Natural killer cell (primary cell): ENCODE measurements at regions not wholly inside any gene's neighbourhood (a gene's known extent, or its start where the extent isn't known, plus 50 kb on each side); places are given as distances from the start of the nearest gene placed in this dataset.

Experiments
- ATAC-seq, 3 donors: fragments of 150-1000 bp in 2 of 3; fragments of 200-7000 bp in 1 of 3; cut with Tn5 transposase; 1 replicate in 1 of 3; 2 replicates in 2 of 3; pipeline ENCODE4 v1.10.0; 2021; ENCODE audit warnings: mild to moderate bottlenecking in 2 of 3, moderate library complexity in 2 of 3
- DNase-seq, 2 donors: peaks; one replicate each; pipeline versions ENCODE4 v3.0.0 to v3.0.0-alpha.2; 2013 to 2021; ENCODE audit warnings: mixed read lengths in 1 of 2
- H3K27ac ChIP-seq: one replicate; pipeline ENCODE4 v1.5.1; 2013; ENCODE audit warnings: mild to moderate bottlenecking, low read length
- H3K27me3 ChIP-seq: one replicate; pipeline ENCODE4 v1.6.1; 2013; ENCODE audit warnings: low read length; ENCODE audit not compliant: control insufficient read depth, insufficient read depth
- H3K36me3 ChIP-seq: one replicate; pipeline ENCODE4 v1.6.1; 2013; ENCODE audit warnings: low read length; ENCODE audit not compliant: control insufficient read depth, insufficient read depth
- H3K4me1 ChIP-seq: one replicate; pipeline ENCODE4 v1.6.1; 2013; ENCODE audit warnings: low read length; ENCODE audit not compliant: control insufficient read depth, insufficient read depth
- H3K4me3 ChIP-seq: one replicate; pipeline ENCODE4 v1.5.1; 2013; ENCODE audit warnings: low read length
- H3K9me3 ChIP-seq: one replicate; pipeline ENCODE4 v1.6.1; 2013; ENCODE audit warnings: low read length; ENCODE audit not compliant: control insufficient read depth, insufficient read depth
- H3K27ac Mint-ChIP-seq, 2 donors: one replicate each; pipeline ENCODE4 v1.8.0; 2022; ENCODE audit warnings: mild to moderate bottlenecking in 2 of 2, mixed read lengths in 2 of 2, moderate library complexity in 1 of 2
- H3K27me3 Mint-ChIP-seq, 2 donors: one replicate each; pipeline ENCODE4 v1.8.0; 2022; ENCODE audit warnings: low read depth in 2 of 2, mixed read lengths in 2 of 2
- H3K36me3 Mint-ChIP-seq: one replicate; pipeline ENCODE4 v1.8.0; 2022; ENCODE audit warnings: mixed read lengths
- H3K4me1 Mint-ChIP-seq, 2 donors: one replicate each; pipeline ENCODE4 v1.8.0; 2022; ENCODE audit warnings: mixed read lengths in 2 of 2
- H3K4me3 Mint-ChIP-seq: one replicate; pipeline ENCODE4 v1.8.0; 2022; ENCODE audit warnings: mild to moderate bottlenecking, moderate library complexity, mixed read lengths
- H3K9me3 Mint-ChIP-seq, 2 donors: one replicate each; pipeline ENCODE4 v1.8.0; 2022; ENCODE audit warnings: mixed read lengths in 2 of 2
- WGBS: methylation state at CpG from one replicate; pipeline ENCODE4 v1.1.7; 2013; ENCODE audit warnings: missing lambda C conversion rate; ENCODE audit not compliant: insufficient coverage; 5-methylcytosine and 5-hydroxymethylcytosine counted together
- intact Hi-C: fragments of 100-400 bp; cut with micrococcal nuclease; formaldehyde crosslinking; loops from one replicate; pipeline ENCODE4 v1.14.2; 2022
- TF ChIP-seq, protein P1 (sequence below): fragments of 200-600 bp; IDR thresholded peaks from one replicate; pipeline ENCODE4 v1.8.0; 2022; ENCODE audit warnings: antibody characterized with exemption

DNA sequence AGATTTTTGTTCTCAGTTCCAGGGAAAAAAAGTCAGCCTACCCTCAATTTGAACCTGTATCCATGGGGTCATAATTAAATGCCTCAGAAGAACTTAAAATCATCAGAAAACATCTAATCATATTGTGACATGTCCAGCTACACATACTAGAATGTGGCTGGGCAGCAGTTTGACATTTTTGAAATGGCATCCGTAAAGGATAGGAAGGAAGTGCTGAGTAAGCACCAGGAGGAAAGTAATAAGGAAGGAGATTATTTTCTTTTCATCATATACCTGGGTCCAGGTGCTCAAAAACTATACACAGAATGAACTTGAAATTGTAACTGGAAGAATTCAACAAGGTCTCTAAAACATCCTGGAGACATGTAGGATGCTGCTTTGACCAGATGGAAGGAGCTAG is 116.9 kb upstream of the RAI14 start:
- ATAC-seq: no peak
- Mint-ChIP-seq H3K27me3 (peaks cover 23 to 36% of the 10 kb centered on the region in 2 donors), H3K36me3 (peaks cover 6% of the 10 kb centered on the region), H3K4me1 (no peaks in the 10 kb centered on the region), H3K9me3 (peaks cover 0 to 2% of the 10 kb centered on the region in 2 donors), H3K27ac (no peak overlapping the region), H3K4me3 (no peak overlapping the region)
- intact Hi-C loops: no loop called here
- Histone ChIP-seq H3K4me1 (no peaks in the 10 kb centered on the region), H3K27ac (no peak overlapping the region), H3K27me3 (peaks cover 3% of the 10 kb centered on the region), H3K4me3 (no peak overlapping the region), H3K36me3 (no peaks in the 10 kb centered on the region), H3K9me3 (no peaks in the 10 kb centered on the region)
- no peak for DNase-seq
- TF ChIP-seq, protein P1, sequence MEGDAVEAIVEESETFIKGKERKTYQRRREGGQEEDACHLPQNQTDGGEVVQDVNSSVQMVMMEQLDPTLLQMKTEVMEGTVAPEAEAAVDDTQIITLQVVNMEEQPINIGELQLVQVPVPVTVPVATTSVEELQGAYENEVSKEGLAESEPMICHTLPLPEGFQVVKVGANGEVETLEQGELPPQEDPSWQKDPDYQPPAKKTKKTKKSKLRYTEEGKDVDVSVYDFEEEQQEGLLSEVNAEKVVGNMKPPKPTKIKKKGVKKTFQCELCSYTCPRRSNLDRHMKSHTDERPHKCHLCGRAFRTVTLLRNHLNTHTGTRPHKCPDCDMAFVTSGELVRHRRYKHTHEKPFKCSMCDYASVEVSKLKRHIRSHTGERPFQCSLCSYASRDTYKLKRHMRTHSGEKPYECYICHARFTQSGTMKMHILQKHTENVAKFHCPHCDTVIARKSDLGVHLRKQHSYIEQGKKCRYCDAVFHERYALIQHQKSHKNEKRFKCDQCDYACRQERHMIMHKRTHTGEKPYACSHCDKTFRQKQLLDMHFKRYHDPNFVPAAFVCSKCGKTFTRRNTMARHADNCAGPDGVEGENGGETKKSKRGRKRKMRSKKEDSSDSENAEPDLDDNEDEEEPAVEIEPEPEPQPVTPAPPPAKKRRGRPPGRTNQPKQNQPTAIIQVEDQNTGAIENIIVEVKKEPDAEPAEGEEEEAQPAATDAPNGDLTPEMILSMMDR: no peak
- 20% methylated on average over 1 of the region's 1 CpG for WGBS

DNA sequence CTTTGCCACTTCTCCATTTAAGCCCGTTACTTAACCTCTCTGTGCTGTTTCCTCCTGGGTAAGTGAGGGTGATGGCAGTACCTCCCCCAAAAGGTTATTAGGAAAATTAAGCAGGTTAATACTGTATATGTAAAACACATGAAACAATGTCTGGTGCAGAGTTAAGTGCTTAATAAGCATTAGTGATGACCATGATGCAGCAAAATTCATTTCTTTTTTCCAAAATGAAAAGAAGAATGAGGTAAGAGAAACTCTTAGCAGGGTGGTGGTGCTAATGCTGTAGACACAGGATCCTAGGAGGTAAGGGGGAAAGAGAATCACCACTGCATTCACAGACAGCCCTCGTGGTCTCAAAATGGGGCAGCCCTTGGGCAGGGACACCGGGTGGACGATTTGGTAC is 115.1 kb upstream of the RAI14 start:
- no peak overlapping the region for H3K4me3 ChIP-seq
- 87% methylated on average over 4 of the region's 4 CpGs for WGBS
- H3K36me3 ChIP-seq: no peaks in the 10 kb centered on the region
- Mint-ChIP-seq H3K36me3 (peaks cover 8% of the 10 kb centered on the region), H3K4me3 (no peak overlapping the region), H3K27ac (no peak overlapping the region), H3K27me3 (peaks cover 19 to 33% of the 10 kb centered on the region in 2 donors), H3K4me1 (no peaks in the 10 kb centered on the region), H3K9me3 (peaks cover 0 to 4% of the 10 kb centered on the region in 2 donors)
- TF ChIP-seq, protein P1: no peak
- no peak for DNase-seq
- H3K4me1 ChIP-seq: no peaks in the 10 kb centered on the region
- H3K27me3 ChIP-seq: peaks cover 3% of the 10 kb centered on the region
- H3K9me3 ChIP-seq: no peaks in the 10 kb centered on the region
- intact Hi-C loops: no loop called here
- no peak overlapping the region for H3K27ac ChIP-seq
- no peak for ATAC-seq

DNA sequence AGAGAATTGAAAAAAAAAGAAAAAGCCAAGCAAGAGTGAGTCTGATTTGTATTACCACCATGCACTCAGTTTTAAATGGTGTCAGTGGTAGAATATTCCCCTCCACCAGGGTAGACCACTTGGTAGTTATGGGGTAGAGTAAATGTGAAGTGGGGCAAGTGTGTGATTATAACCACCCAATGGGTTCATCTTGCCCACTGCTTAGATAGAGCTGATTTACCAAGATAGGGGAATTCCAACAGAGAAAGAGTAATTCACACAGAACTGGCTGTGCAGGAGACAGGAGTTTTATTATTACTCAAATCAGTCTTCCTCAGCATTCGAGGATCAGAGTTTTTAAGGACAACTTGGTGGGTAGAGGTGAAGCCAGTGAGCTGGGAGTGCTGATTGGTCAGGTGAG is 113.3 kb upstream of the RAI14 start:
- no peak for ATAC-seq
- Mint-ChIP-seq H3K27ac (no peak overlapping the region), H3K9me3 (peaks cover 0 to 4% of the 10 kb centered on the region in 2 donors)

DNA sequence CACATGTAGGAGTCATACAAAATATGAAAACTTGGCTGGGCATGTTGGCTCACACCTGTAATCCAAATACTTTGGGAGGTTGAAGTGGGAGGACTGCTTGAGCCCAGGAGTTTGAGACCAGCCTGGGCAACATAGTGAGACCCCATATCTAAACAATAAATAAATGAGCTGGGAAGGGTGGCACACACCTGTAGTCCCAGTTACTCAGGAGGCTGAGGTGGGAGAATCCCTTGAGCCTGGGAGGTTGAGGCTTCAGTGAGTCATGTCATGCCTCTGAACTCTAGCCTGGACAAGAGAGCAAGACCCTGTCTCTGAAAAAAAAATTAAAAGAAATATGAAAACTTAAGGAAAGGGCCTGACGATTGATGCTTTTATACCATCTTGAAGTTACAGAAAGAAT is 112.4 kb upstream of the RAI14 start:
- WGBS: 34% methylated on average over 1 of the region's 1 CpG
- H3K27me3 ChIP-seq: peaks cover 3% of the 10 kb centered on the region
- H3K4me1 Mint-ChIP-seq: peaks cover 0 to 4% of the 10 kb centered on the region in 2 donors
- H3K9me3 Mint-ChIP-seq: peaks cover 0 to 4% of the 10 kb centered on the region in 2 donors
- intact Hi-C loops: no loop called here
- H3K9me3 ChIP-seq: no peaks in the 10 kb centered on the region
- no peaks in the 10 kb centered on the region for H3K4me1 ChIP-seq
- H3K4me3 ChIP-seq: no peak overlapping the region
- no peak overlapping the region for H3K4me3 Mint-ChIP-seq
- ATAC-seq: no peak
- H3K27me3 Mint-ChIP-seq: peaks cover 15 to 32% of the 10 kb centered on the region in 2 donors
- DNase-seq: no peak
- H3K36me3 Mint-ChIP-seq: peaks cover 8% of the 10 kb centered on the region
- no peaks in the 10 kb centered on the region for H3K36me3 ChIP-seq
- TF ChIP-seq, protein P1: no peak
- H3K27ac ChIP-seq: no peak overlapping the region
- no peak overlapping the region for H3K27ac Mint-ChIP-seq

More for the DNA sequence above, 113.3 kb upstream of the RAI14 start:
- DNase-seq: no peak
- no peaks in the 10 kb centered on the region for H3K9me3 ChIP-seq
- 75% methylated on average over 1 of the region's 1 CpG for WGBS
- H3K27ac ChIP-seq: no peak overlapping the region
- peaks cover 3% of the 10 kb centered on the region for H3K27me3 ChIP-seq
- Mint-ChIP-seq H3K4me1 (peaks cover 0 to 4% of the 10 kb centered on the region in 2 donors), H3K27me3 (peaks cover 18 to 32% of the 10 kb centered on the region in 2 donors), H3K4me3 (no peak overlapping the region), H3K36me3 (peaks cover 8% of the 10 kb centered on the region)
- TF ChIP-seq, protein P1: no peak
- H3K4me3 ChIP-seq: no peak overlapping the region
- H3K4me1 ChIP-seq: no peaks in the 10 kb centered on the region
- H3K36me3 ChIP-seq: no peaks in the 10 kb centered on the region
- intact Hi-C loops: no loop called here
